ENCODE measurements at regions not wholly inside any gene's neighbourhood (a gene's known extent, or its start where the extent isn't known, plus 50 kb on each side); places are given as distances from the start of the nearest gene placed in this dataset.
"Not testable (repeated sequence)": the region's sequence is repeated elsewhere in the genome, so short reads cannot be mapped to it uniquely, and the experiment has no call there.

GRCh38 chrX:21225643-21226042, 148.6 kb upstream of the CNKSR2 start:
- DNase-seq = no peak

- DNase-seq = not testable (repeated sequence)
Measured at GRCh38 chrX:21228974-21229373, 145.2 kb upstream of the CNKSR2 start.

GRCh38 chrX:21255032-21255618, 119.1 kb upstream of the CNKSR2 start:
- DNase-seq = no peak

GRCh38 chrX:21266949-21267348, 107.3 kb upstream of the CNKSR2 start:
- no peak for DNase-seq

- no peak for DNase-seq
Measured at GRCh38 chrX:21276736-21277433, 97.3 kb upstream of the CNKSR2 start.

- no peak for DNase-seq
Measured at GRCh38 chrX:21289232-21289631, 85.0 kb upstream of the CNKSR2 start.

GRCh38 chrX:21295246-21295820, 78.9 kb upstream of the CNKSR2 start:
- DNase-seq = no peak

GRCh38 chrX:21305799-21306336, 68.3 kb upstream of the CNKSR2 start:
- no peak for DNase-seq

- DNase-seq = no peak
Measured at GRCh38 chrX:21319323-21319722, 54.9 kb upstream of the CNKSR2 start.

Measured in NCI-H69 (cell line).